Activated CD8-positive, alpha-beta memory T cell treated with anti-CD3 and anti-CD28 coated beads for 24 hours (primary cell): ENCODE measurements at regions not wholly inside any gene's neighbourhood (a gene's known extent, or its start where the extent isn't known, plus 50 kb on each side); places are given as distances from the start of the nearest gene placed in this dataset.

ENCODE experiments used
- DNase-seq: peaks from one replicate; pipeline ENCODE4 v3.0.0-alpha.2; 2020

- DNase-seq = no peak
Measured at GRCh38 chr1:25080294-25081209, 150.5 kb upstream of the RUNX3 start.

GRCh38 chr1:25079048-25079447 lies 149.0 kb upstream of the RUNX3 start:
- DNase-seq = no peak

- DNase-seq = no peak
Measured at GRCh38 chr1:25074351-25075227, 144.5 kb upstream of the RUNX3 start.

GRCh38 chr1:25073640-25074270 lies 143.7 kb upstream of the RUNX3 start:
- no peak for DNase-seq

GRCh38 chr1:25072461-25072860 lies 142.4 kb upstream of the RUNX3 start:
- DNase-seq = no peak

- no peak for DNase-seq
Measured at GRCh38 chr1:25068829-25069228, 138.8 kb upstream of the RUNX3 start.

- no peak for DNase-seq
Measured at GRCh38 chr1:25068316-25068715, 138.2 kb upstream of the RUNX3 start.

GRCh38 chr1:25067518-25068251 lies 137.6 kb upstream of the RUNX3 start:
- no peak for DNase-seq

GRCh38 chr1:25066731-25067517 lies 136.8 kb upstream of the RUNX3 start:
- no peak for DNase-seq

GRCh38 chr1:25066256-25066655 lies 136.2 kb upstream of the RUNX3 start:
- DNase-seq = no peak

- peak; percentile 69 for DNase-seq
Measured at GRCh38 chr1:25065795-25066238, 135.7 kb upstream of the RUNX3 start.

- no peak for DNase-seq
Measured at GRCh38 chr1:25065321-25065721, 135.2 kb upstream of the RUNX3 start.

GRCh38 chr1:25064465-25065240 lies 134.6 kb upstream of the RUNX3 start:
- no peak for DNase-seq

GRCh38 chr1:25063591-25064416 lies 133.7 kb upstream of the RUNX3 start:
- DNase-seq = no peak

GRCh38 chr1:25062621-25063255 lies 132.7 kb upstream of the RUNX3 start:
- no peak for DNase-seq

GRCh38 chr1:25061261-25061995 lies 131.4 kb upstream of the RUNX3 start:
- no peak for DNase-seq

- DNase-seq = no peak
Measured at GRCh38 chr1:25057188-25057587, 127.1 kb upstream of the RUNX3 start.

GRCh38 chr1:25056536-25056935 lies 126.5 kb upstream of the RUNX3 start:
- DNase-seq = no peak

- DNase-seq = no peak
Measured at GRCh38 chr1:25055961-25056360, 125.9 kb upstream of the RUNX3 start.
